Breast epithelium (tissue), 3 donors: ENCODE measurements at regions not wholly inside any gene's neighbourhood (a gene's known extent, or its start where the extent isn't known, plus 50 kb on each side); places are given as distances from the start of the nearest gene placed in this dataset.

Experiments
- CTCF ChIP-seq, 3 donors: fragments of 450-650 bp; IDR thresholded peaks; one replicate each; pipeline ENCODE4 v1.5.1; 2016 to 2017; ENCODE audit warnings: antibody characterized with exemption in 3 of 3, mild to moderate bottlenecking in 3 of 3, moderate library complexity in 3 of 3
- POLR2A ChIP-seq: fragments of 450-650 bp; IDR thresholded peaks from one replicate; pipeline ENCODE4 v1.6.1; 2016; ENCODE audit warnings: antibody characterized with exemption, mild to moderate bottlenecking, moderate library complexity

- TF ChIP-seq CTCF (IDR thresholded peaks at IDR 0.05) (no peak), POLR2A (no peak)
These were observed 454.7 kb downstream of the TFAP2B start for GRCh38 chr6:51273228-51273961.
